ENCODE measurements at regions not wholly inside any gene's neighbourhood (a gene's known extent, or its start where the extent isn't known, plus 50 kb on each side); places are given as distances from the start of the nearest gene placed in this dataset.

GRCh38 chr10:44591911-44592310 lies 207.0 kb upstream of the CXCL12 start:
- Histone ChIP-seq H3K4me2 (no peak overlapping the region), H3K36me3 (replicated peaks; ENCODE audit: insufficient read depth, low read depth) (no peaks in the 10 kb centered on the region), H2AFZ (no peak overlapping the region), H3K4me3 (no peak overlapping the region), H4K20me1 (ENCODE audit: insufficient read depth, poor library complexity, severe bottlenecking) (no peaks in the 10 kb centered on the region), H3K9me2 (replicated peaks; ENCODE audit: insufficient read depth) (no peaks in the 10 kb centered on the region), H3K9me3 (ENCODE audit: low read depth) (no peaks in the 10 kb centered on the region), H3K27ac (no peak overlapping the region), H3K27me3 (no peaks in the 10 kb centered on the region), H3K4me1 (ENCODE audit: insufficient read depth) (no peaks in the 10 kb centered on the region), H3K79me2 (no peaks in the 10 kb centered on the region)
- DNase-seq (ENCODE audit: low spot score) = no peak
- 88% methylated on average over 1 of the region's 1 CpG for WGBS (ENCODE audit: low lambda C conversion rate, missing lambda C conversion rate)
- TF ChIP-seq EZH2 (IDR thresholded peaks at IDR 0.05; ENCODE audit: borderline replicate concordance) (no peak), EZH2phosphoT487 (IDR thresholded peaks at IDR 0.05; ENCODE audit: low read depth, severe bottlenecking, unreplicated experiment) (no peak)
- TF ChIP-seq, protein P1, sequence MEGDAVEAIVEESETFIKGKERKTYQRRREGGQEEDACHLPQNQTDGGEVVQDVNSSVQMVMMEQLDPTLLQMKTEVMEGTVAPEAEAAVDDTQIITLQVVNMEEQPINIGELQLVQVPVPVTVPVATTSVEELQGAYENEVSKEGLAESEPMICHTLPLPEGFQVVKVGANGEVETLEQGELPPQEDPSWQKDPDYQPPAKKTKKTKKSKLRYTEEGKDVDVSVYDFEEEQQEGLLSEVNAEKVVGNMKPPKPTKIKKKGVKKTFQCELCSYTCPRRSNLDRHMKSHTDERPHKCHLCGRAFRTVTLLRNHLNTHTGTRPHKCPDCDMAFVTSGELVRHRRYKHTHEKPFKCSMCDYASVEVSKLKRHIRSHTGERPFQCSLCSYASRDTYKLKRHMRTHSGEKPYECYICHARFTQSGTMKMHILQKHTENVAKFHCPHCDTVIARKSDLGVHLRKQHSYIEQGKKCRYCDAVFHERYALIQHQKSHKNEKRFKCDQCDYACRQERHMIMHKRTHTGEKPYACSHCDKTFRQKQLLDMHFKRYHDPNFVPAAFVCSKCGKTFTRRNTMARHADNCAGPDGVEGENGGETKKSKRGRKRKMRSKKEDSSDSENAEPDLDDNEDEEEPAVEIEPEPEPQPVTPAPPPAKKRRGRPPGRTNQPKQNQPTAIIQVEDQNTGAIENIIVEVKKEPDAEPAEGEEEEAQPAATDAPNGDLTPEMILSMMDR (IDR thresholded peaks at IDR 0.05; ENCODE audit: poor library complexity) = no peak

DNA sequence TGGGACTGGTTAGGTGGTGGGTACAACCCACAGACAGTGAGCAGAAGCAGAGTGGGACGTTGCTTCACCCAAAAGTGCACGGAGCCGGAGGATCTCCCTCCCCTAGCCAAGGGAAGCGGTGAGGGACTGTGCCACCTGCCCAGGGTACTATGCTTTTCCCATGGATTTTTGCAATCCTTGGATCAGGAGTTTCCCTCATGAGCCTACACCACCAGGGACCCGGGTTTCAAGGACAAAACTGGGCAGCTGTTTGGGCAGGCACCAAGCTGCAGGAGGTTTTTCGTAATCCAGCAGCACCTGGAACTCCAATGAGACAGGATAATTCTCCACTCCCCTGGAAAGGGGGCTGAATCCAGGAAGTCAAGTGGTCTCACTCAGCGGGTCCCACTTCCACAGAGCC lies 209.1 kb upstream of the CXCL12 start:
- Histone ChIP-seq H4K20me1 (ENCODE audit: insufficient read depth, poor library complexity, severe bottlenecking) (no peaks in the 10 kb centered on the region), H3K4me2 (no peak overlapping the region), H3K27me3 (no peaks in the 10 kb centered on the region), H2AFZ (no peak overlapping the region), H3K79me2 (no peaks in the 10 kb centered on the region), H3K4me3 (no peak overlapping the region), H3K27ac (no peak overlapping the region), H3K36me3 (replicated peaks; ENCODE audit: insufficient read depth, low read depth) (no peaks in the 10 kb centered on the region), H3K9me2 (replicated peaks; ENCODE audit: insufficient read depth) (no peaks in the 10 kb centered on the region), H3K4me1 (ENCODE audit: insufficient read depth) (no peaks in the 10 kb centered on the region), H3K9me3 (ENCODE audit: low read depth) (no peaks in the 10 kb centered on the region)
- DNase-seq (ENCODE audit: low spot score) = no peak
- no peak for TF ChIP-seq EZH2 (IDR thresholded peaks at IDR 0.05; ENCODE audit: borderline replicate concordance)
- TF ChIP-seq EZH2phosphoT487 (IDR thresholded peaks at IDR 0.05; ENCODE audit: low read depth, severe bottlenecking, unreplicated experiment) = no peak
- TF ChIP-seq, protein P1 (IDR thresholded peaks at IDR 0.05; ENCODE audit: poor library complexity) = no peak
- WGBS (ENCODE audit: low lambda C conversion rate, missing lambda C conversion rate) = 90% methylated on average over 7 of the region's 7 CpGs

DNA sequence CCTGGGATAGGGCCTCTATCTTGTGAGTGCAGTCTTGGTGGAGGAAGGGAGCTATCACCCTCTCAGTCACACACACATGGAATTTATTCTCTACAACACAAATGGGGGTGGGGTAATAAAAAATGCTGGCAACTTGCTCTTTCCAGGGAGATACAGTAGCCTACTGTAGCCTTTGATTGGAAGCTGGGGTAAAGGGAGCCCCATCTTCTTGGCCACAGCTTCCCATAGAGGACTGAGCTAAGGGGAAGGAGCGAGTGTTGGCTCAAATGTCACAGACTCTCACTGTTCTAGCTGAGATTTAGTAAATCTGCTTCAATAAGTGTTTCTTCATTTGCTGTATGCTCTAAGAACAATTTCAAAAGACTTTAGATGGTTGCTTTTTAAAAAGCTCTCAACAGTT lies 222.2 kb upstream of the CXCL12 start:
- Histone ChIP-seq H3K27ac (no peak overlapping the region), H3K79me2 (no peaks in the 10 kb centered on the region), H3K9me2 (replicated peaks; ENCODE audit: insufficient read depth) (no peaks in the 10 kb centered on the region), H3K4me3 (no peak overlapping the region), H3K9me3 (ENCODE audit: low read depth) (no peaks in the 10 kb centered on the region), H3K27me3 (no peaks in the 10 kb centered on the region), H4K20me1 (ENCODE audit: insufficient read depth, poor library complexity, severe bottlenecking) (no peaks in the 10 kb centered on the region), H3K4me2 (no peak overlapping the region), H3K4me1 (ENCODE audit: insufficient read depth) (no peaks in the 10 kb centered on the region), H2AFZ (no peak overlapping the region), H3K36me3 (replicated peaks; ENCODE audit: insufficient read depth, low read depth) (no peaks in the 10 kb centered on the region)
- 88% methylated on average over 1 of the region's 1 CpG for whole genome bisulfite sequencing (ENCODE audit: low lambda C conversion rate, missing lambda C conversion rate)
- DNase-seq (ENCODE audit: low spot score) = no peak
- TF ChIP-seq, protein P1 (IDR thresholded peaks at IDR 0.05; ENCODE audit: poor library complexity) = no peak
- TF ChIP-seq EZH2 (IDR thresholded peaks at IDR 0.05; ENCODE audit: borderline replicate concordance) = no peak
- no peak for TF ChIP-seq EZH2phosphoT487 (IDR thresholded peaks at IDR 0.05; ENCODE audit: low read depth, severe bottlenecking, unreplicated experiment)

- Histone ChIP-seq H3K36me3 (replicated peaks; ENCODE audit: insufficient read depth, low read depth) (no peaks in the 10 kb centered on the region), H3K9me2 (replicated peaks; ENCODE audit: insufficient read depth) (no peaks in the 10 kb centered on the region), H2AFZ (no peak overlapping the region), H3K9me3 (ENCODE audit: low read depth) (no peaks in the 10 kb centered on the region), H4K20me1 (ENCODE audit: insufficient read depth, poor library complexity, severe bottlenecking) (no peaks in the 10 kb centered on the region), H3K4me2 (no peak overlapping the region), H3K27ac (no peak overlapping the region), H3K79me2 (no peaks in the 10 kb centered on the region), H3K4me3 (no peak overlapping the region), H3K27me3 (no peaks in the 10 kb centered on the region), H3K4me1 (ENCODE audit: insufficient read depth) (no peaks in the 10 kb centered on the region)
- 35% methylated on average over 3 of the region's 3 CpGs for WGBS (ENCODE audit: low lambda C conversion rate, missing lambda C conversion rate)
- no peak for DNase-seq (ENCODE audit: low spot score)
- TF ChIP-seq, protein P1 (IDR thresholded peaks at IDR 0.05; ENCODE audit: poor library complexity) = no peak
- no peak for TF ChIP-seq EZH2phosphoT487 (IDR thresholded peaks at IDR 0.05; ENCODE audit: low read depth, severe bottlenecking, unreplicated experiment)
- TF ChIP-seq EZH2 (IDR thresholded peaks at IDR 0.05; ENCODE audit: borderline replicate concordance) = no peak
Observed at GRCh38 chr10:44618910-44619309, 234.0 kb upstream of the CXCL12 start.

Measured in hepatocyte (in vitro differentiated cells).